Smooth muscle cell (in vitro differentiated cells): ENCODE measurements at regions not wholly inside any gene's neighbourhood (a gene's known extent, or its start where the extent isn't known, plus 50 kb on each side); places are given as distances from the start of the nearest gene placed in this dataset.
"Not testable (repeated sequence)": the region's sequence is repeated elsewhere in the genome, so short reads cannot be mapped to it uniquely, and the experiment has no call there.

Experiments used
- DNase-seq: peaks from one replicate; lab custom pipeline; 2025; ENCODE audit not compliant: unreplicated experiment; lab: John Stamatoyannopoulos, UW
- H2AFZ ChIP-seq: fragments of 200-600 bp; sonication (generic); 2 replicates; pipeline ENCODE4 v1.6.0; 2016; ENCODE audit warnings: antibody characterized with exemption, low read depth, mild to moderate bottlenecking
- H3F3A ChIP-seq: fragments of 200-600 bp; sonication (generic); 2 replicates; pipeline ENCODE4 v1.6.0; 2017; ENCODE audit warnings: antibody characterized with exemption, low read depth
- H3K27ac ChIP-seq: fragments of 200-600 bp; sonication (generic); 2 replicates; pipeline ENCODE4 v1.5.1; 2016; ENCODE audit warnings: low read depth, mild to moderate bottlenecking
- H3K27me3 ChIP-seq: fragments of 200-600 bp; sonication (generic); 2 replicates; pipeline ENCODE4 v1.6.1; 2016; ENCODE audit warnings: low read depth, mild to moderate bottlenecking
- H3K36me3 ChIP-seq: fragments of 200-600 bp; sonication (generic); 2 replicates; pipeline ENCODE4 v1.5.1; 2016; ENCODE audit warnings: low read depth
- H3K4me1 ChIP-seq: fragments of 200-600 bp; sonication (generic); 2 replicates; pipeline ENCODE4 v1.5.1; 2016; ENCODE audit warnings: low read depth
- H3K4me2 ChIP-seq: fragments of 200-600 bp; sonication (generic); 2 replicates; pipeline ENCODE4 v1.6.0; 2016; ENCODE audit warnings: mild to moderate bottlenecking
- H3K4me3 ChIP-seq: fragments of 200-600 bp; sonication (generic); 2 replicates; pipeline ENCODE4 v1.5.1; 2016; ENCODE audit warnings: mild to moderate bottlenecking
- H3K79me2 ChIP-seq: fragments of 200-600 bp; sonication (generic); 2 replicates; pipeline ENCODE4 v1.6.0; 2016; ENCODE audit warnings: low read depth, mild to moderate bottlenecking
- H3K9ac ChIP-seq: fragments of 200-600 bp; sonication (generic); 2 replicates; pipeline ENCODE4 v1.6.0; 2016; ENCODE audit warnings: low read depth
- H3K9me3 ChIP-seq: fragments of 200-600 bp; sonication (generic); replicated peaks from 2 replicates; pipeline ENCODE4 v1.5.1; 2016; ENCODE audit warnings: low read depth
- H4K20me1 ChIP-seq: fragments of 200-600 bp; sonication (generic); 2 replicates; pipeline ENCODE4 v1.6.0; 2016; ENCODE audit warnings: low read depth
- WGBS: methylation state at CpG from one replicate; pipeline ENCODE4 v1.1.7; 2016; ENCODE audit warnings: low lambda C conversion rate; 5-methylcytosine and 5-hydroxymethylcytosine counted together
- TF ChIP-seq, protein P1 (sequence below): fragments of 200-600 bp; sonication (generic); IDR thresholded peaks from 2 replicates; pipeline ENCODE4 v1.5.1; 2017; ENCODE audit warnings: borderline replicate concordance, mild to moderate bottlenecking, antibody characterized with exemption; ENCODE audit not compliant: insufficient read depth, poor library complexity, severe bottlenecking

DNA sequence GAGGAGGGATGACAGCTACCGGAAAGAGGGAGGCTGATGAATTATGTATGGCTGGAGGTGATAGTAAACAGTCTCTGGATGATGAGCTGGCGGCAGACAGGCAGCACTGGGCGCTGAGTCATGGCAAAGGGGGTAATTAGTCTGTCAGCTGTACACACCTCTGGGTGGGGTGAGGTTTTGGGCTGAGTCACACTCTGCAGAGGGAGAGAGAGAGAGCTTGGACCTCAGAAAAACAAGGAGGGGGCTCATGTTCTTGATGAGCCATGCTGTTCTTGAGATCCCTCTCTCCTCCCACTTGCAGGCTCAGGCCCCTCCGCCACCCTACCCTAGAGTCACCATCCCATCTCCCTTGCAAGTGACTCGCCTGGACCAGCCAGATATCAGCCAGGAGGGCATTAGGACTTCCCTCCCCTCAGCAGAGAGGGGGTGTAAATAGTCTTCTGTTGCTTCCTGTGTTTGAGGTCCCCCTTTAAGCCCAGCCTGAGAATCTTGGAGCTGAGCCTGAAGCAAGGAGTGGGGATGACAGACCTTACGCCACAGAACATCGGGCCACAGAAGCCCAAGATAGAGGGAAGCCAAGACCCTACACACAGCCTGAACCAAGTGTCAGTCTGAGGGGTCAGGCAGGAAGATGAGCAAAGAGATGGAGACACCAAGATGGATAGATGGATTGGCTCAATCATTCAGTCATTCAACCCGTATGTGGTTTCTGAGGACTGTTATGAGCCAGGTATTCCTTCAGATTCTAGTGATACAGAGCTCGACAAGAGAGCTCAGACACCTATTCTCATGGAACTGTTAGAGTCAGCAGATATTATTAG is 383.2 kb upstream of the CCL2 start:
- H2AFZ ChIP-seq = no peak overlapping the region
- no peak overlapping the region for H3K4me2 ChIP-seq

DNA sequence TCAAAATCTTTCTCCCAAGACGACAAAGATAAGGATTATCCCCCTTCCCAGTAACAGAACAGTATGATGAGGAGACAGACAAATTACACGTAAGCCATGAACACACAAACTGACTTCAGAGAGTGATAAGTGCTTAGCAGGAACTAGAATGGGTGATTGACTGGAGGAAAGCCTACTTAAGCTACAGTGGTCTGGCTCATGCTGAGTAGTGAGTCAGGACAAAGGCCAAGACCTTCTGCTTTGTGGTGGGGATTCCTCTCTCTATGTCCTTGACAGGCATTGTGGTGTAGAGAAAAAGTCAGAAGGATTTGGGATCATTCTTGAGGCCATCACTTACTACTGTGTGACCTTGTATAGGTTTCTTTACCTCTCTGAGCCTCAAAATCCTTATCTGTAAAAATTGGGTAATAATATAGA is 381.9 kb upstream of the CCL2 start:
- Histone ChIP-seq H3K27ac (no peak overlapping the region), H3K9me3 (no peaks in the 10 kb centered on the region), H3K36me3 (no peaks in the 10 kb centered on the region), H3F3A (no peaks in the 10 kb centered on the region), H3K9ac (no peak overlapping the region), H3K4me2 (no peak overlapping the region), H4K20me1 (no peaks in the 10 kb centered on the region), H3K4me1 (no peaks in the 10 kb centered on the region), H3K79me2 (no peaks in the 10 kb centered on the region), H2AFZ (no peak overlapping the region), H3K4me3 (no peak overlapping the region), H3K27me3 (no peaks in the 10 kb centered on the region)
- 13% methylated on average over 2 of the region's 2 CpGs for WGBS
- no peak for DNase-seq
- TF ChIP-seq, protein P1, sequence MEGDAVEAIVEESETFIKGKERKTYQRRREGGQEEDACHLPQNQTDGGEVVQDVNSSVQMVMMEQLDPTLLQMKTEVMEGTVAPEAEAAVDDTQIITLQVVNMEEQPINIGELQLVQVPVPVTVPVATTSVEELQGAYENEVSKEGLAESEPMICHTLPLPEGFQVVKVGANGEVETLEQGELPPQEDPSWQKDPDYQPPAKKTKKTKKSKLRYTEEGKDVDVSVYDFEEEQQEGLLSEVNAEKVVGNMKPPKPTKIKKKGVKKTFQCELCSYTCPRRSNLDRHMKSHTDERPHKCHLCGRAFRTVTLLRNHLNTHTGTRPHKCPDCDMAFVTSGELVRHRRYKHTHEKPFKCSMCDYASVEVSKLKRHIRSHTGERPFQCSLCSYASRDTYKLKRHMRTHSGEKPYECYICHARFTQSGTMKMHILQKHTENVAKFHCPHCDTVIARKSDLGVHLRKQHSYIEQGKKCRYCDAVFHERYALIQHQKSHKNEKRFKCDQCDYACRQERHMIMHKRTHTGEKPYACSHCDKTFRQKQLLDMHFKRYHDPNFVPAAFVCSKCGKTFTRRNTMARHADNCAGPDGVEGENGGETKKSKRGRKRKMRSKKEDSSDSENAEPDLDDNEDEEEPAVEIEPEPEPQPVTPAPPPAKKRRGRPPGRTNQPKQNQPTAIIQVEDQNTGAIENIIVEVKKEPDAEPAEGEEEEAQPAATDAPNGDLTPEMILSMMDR = no peak

More for the DNA sequence above, 383.2 kb upstream of the CCL2 start:
- H3K9ac ChIP-seq = no peak overlapping the region
- 44% methylated on average over 9 of the region's 9 CpGs for WGBS
- H3F3A ChIP-seq = no peaks in the 10 kb centered on the region
- H3K4me3 ChIP-seq = no peak overlapping the region
- DNase-seq = no peak
- no peaks in the 10 kb centered on the region for H3K36me3 ChIP-seq
- TF ChIP-seq, protein P1 = no peak
- no peaks in the 10 kb centered on the region for H3K27me3 ChIP-seq
- H3K27ac ChIP-seq = no peak overlapping the region
- H3K79me2 ChIP-seq = no peaks in the 10 kb centered on the region
- no peaks in the 10 kb centered on the region for H3K9me3 ChIP-seq
- no peaks in the 10 kb centered on the region for H4K20me1 ChIP-seq
- H3K4me1 ChIP-seq = no peaks in the 10 kb centered on the region

DNA sequence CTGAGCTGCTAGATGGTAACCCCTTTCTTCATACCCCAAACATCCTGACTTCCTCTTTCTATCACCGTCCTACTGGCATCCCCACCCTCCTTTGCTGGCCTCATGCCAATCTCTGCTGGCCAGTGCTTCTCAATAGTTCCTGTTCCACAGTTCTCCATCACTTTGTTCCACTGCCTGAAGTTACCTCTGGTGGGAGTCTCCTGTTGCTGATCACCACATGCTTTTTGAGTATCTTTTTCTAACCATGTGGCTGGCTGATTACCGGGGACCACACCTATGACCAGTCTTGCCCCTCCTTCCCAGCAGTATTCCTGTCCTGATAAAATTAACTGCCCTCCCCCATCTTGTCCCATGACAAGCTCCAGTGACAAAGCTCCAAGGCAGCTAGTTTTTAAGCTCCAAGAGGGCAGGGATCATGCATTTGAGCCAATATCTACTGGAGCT is 380.4 kb upstream of the CCL2 start:
- Histone ChIP-seq H3F3A (no peaks in the 10 kb centered on the region), H3K27me3 (no peaks in the 10 kb centered on the region), H3K4me1 (no peaks in the 10 kb centered on the region), H3K4me2 (no peak overlapping the region), H3K27ac (no peak overlapping the region), H3K9me3 (no peaks in the 10 kb centered on the region), H3K4me3 (no peak overlapping the region), H3K36me3 (no peaks in the 10 kb centered on the region), H2AFZ (no peak overlapping the region), H4K20me1 (no peaks in the 10 kb centered on the region), H3K79me2 (no peaks in the 10 kb centered on the region), H3K9ac (no peak overlapping the region)
- TF ChIP-seq, protein P1 = no peak
- DNase-seq = no peak
- WGBS = 95% methylated on average over 2 of the region's 2 CpGs

DNA sequence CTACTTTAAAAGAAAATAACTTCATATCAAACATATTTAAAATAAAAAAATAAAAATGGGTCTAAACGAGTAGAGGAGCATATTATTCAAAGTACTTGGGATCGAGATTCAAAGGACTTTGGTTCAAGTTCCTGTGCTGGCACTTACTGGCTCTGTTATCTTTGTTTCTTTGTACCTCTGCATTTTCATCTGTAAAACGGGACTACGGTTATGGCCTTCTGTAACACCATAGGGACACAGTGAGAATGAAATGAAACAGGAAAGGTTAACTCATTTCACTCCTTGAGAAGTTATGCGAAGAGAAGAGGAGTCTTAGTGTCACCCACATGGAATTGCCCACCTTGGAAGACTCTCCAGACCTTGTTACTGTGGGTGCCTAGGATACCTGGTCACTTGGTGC is 379.1 kb upstream of the CCL2 start:
- DNase-seq = no peak
- TF ChIP-seq, protein P1 = no peak
- no peaks in the 10 kb centered on the region for H3K36me3 ChIP-seq
- H3K27ac ChIP-seq = no peak overlapping the region
- 91% methylated on average over 5 of the region's 5 CpGs for WGBS
- H3K4me1 ChIP-seq = no peaks in the 10 kb centered on the region
- no peak overlapping the region for H2AFZ ChIP-seq
- H3K4me3 ChIP-seq = no peak overlapping the region
- H4K20me1 ChIP-seq = no peaks in the 10 kb centered on the region
- no peak overlapping the region for H3K4me2 ChIP-seq
- H3K27me3 ChIP-seq = no peaks in the 10 kb centered on the region
- H3K79me2 ChIP-seq = no peaks in the 10 kb centered on the region
- H3K9ac ChIP-seq = no peak overlapping the region
- no peaks in the 10 kb centered on the region for H3F3A ChIP-seq
- no peaks in the 10 kb centered on the region for H3K9me3 ChIP-seq

DNA sequence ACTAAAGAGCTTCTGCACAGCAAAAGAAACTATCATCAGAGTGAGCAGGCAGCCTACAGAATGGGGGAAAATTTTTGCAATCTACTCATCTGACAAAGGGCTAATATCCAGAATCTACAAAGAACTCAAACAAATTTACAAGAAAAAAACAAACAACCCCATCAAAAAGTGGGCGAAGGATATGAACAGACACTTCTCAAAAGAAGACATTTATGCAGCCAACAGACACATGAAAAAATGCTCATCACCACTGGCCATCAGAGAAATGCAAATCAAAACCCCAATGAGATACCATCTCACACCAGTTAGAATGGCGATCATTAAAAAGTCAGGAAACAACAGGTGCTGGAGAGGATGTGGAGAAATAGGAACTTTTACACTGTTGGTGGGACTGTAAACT is 372.8 kb upstream of the CCL2 start:
- not testable (repeated sequence) for H3K79me2 ChIP-seq
- WGBS = 88% methylated on average over 2 of the region's 2 CpGs

More for the DNA sequence above, 372.8 kb upstream of the CCL2 start:
- H3K27ac ChIP-seq, DNase-seq, H3K4me2 ChIP-seq, H4K20me1 ChIP-seq, H3K27me3 ChIP-seq, H3K4me1 ChIP-seq, H3F3A ChIP-seq, H3K9ac ChIP-seq, H3K9me3 ChIP-seq, H2AFZ ChIP-seq, H3K4me3 ChIP-seq, H3K36me3 ChIP-seq: not testable (repeated sequence)
